GM19025 (cell line): ENCODE measurements at regions not wholly inside any gene's neighbourhood (a gene's known extent, or its start where the extent isn't known, plus 50 kb on each side); places are given as distances from the start of the nearest gene placed in this dataset.

Experiments used
- ATAC-seq: cut with Tn5 transposase; IDR thresholded peaks from one replicate; pipeline ENCODE4 v1.9.1; 2021; ENCODE audit warnings: mild to moderate bottlenecking, low read depth, moderate library complexity; ENCODE audit not compliant: unreplicated experiment

DNA sequence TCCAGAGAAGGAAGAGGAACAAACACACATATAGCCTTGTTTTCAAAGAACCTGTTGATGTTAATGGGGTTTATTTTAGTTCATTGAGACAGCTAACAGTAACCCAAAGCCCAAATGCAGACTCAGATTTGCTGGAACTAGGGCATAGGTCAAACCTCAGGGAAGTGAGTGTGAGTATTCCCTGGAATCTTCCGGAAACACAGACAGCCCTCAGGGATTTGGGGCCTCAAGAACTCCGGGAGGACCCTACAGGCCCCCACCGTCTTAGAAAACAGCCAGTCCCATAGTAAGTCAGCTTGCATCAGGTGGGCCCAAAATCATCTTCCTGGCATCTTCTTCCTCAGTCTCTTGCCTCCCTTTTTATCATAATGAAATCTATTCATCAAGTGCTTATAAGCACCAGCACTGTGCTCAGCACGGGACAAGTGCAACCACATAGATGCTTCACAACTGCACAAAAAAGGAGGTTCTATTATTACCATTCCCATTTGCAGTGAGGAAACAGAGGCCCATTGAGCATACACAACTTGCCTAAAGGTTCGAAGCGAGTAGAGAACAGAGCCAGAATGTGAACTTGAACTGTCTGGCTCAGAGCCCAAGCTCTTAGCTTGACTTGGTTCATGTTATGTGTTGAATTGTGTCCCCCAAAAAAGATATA lies 50.2 kb upstream of the BCL11A start:
- no peak for ATAC-seq

DNA sequence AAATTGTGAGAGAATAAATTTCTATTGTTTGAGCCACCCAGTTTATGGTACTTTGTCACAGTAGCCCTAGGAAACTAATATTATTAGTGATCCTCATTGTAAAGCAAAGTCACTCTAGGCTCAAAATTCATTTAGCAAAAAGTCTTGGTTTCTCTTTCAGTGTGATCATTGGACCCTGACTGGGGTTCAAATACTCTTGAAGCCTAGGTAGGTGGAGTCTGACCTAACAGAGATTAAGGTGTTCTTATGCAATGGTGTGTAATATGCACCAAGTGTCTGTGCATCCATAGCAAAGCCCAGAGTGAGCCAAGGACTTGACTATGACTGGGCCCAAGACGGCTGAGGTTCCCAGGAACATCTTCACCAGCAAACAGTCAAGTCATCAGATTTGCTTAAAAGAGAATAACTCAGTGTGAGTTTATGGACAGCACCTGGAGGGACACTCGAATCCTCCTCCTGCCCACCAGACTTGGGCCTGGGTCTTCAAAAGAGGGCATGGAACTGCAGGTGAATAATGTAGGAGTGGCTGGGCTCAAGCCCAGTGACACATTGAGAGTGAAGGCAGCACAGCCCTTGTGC lies 51.1 kb upstream of the BCL11A start:
- no peak for ATAC-seq

DNA sequence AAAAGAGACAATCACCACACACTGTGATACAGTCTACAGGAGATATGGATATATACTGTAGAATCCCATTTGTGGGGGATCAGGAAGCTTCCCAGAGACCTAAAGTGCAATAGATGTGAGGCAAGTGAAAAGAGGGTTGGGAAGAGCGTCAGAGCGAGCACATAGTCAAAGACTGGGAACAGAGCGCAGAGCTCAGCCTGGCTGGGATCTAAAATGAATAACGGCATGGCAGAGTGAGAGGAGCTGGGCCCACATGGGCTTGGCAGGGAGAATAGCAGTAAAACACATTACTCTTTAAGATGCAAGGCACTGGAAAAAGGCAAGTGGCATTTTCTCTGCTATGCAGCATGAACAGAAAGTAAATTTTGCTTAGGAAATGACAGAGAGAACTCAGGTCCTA lies 52.4 kb upstream of the BCL11A start:
- no peak for ATAC-seq

DNA sequence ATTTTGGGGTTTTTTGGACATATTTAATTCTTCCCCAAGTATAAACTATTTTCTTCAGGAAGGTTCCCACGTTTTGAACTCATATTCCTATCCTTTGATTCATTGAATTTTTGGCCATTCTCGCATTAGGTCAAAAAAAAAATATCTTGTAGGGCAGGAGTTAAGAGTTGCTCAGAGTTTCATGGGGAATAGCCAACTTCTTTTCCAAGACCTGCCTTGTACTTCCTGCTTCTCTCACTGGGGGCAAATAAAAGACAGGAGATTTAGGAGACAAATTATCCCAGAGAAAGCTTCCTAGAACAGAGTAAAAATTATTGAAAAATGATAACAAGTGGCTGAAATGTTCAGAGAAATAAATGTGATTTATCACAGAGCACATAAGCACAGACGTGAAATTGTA lies 55.2 kb upstream of the BCL11A start:
- ATAC-seq: no peak

DNA sequence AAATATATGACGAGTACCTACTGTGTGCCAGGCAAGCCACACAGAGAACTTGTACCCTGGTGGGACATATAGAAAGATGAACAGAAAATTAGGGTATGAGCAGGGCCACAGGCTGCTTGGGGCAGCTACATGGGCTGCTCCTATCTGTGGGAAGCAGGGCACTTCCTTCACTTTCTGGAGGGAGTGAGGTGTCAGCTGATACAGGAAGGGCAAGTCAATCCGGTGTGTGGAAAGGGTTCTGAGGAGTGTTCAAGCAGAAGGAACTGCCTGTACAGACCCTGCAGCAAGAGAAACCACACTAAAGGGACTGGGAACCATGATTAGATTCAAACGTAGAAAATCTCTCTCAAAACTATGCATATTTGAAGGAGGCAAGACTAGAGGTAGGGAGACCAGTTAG lies 58.6 kb upstream of the BCL11A start:
- no peak for ATAC-seq

DNA sequence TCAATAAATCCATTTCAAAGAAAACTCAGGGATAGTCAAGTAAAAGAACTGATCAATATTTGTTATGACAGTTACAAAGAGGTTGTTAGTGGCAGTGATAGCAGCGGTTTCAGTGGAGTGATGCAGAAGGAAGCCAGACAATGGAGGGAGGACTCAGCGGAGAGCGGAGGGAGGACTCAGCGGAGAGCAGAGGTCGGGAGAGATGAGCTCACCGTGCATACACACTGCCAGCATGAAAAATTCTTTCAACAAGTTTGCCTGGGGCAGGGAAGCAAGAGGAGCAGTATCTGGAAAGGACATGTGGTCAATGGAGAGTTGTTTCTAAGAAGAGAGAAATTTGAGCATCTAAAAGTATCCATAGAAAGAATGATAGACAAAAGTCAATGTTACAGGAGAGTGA lies 60.9 kb upstream of the BCL11A start:
- no peak for ATAC-seq

DNA sequence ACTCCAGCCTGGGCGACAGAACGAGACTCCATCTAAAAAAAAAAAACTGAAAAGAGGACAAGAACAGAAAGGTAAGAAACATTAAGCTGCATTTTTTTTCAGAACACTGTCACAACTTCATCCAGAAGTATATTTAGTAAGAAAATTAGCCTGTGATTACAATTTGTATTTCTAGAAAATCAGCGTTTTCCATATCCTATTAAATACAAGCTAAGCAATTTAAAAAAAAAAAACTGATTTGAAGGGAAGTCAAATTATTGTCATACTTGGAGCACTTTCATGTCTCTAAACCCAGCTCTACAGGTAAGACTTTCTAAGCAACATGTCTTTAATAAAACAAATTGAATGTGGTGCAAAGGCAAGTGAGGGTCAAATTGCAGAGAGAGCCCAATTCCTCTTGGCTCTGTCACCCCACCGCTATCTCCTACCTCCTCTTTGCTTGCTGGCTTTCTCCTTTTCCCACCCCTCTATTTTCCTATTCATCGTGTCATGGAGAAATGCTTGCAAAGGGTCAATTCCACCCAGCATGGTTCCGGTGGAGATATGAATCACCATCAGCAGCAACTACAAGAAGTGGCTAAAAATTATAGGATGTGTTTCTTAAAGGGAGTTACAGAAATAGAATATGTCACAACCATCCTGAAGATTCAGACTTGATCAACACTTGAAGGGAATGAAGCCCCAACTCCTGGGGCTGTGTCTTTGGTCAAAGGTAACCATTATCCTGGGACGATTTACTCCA lies 68.4 kb upstream of the BCL11A start:
- no peak for ATAC-seq

DNA sequence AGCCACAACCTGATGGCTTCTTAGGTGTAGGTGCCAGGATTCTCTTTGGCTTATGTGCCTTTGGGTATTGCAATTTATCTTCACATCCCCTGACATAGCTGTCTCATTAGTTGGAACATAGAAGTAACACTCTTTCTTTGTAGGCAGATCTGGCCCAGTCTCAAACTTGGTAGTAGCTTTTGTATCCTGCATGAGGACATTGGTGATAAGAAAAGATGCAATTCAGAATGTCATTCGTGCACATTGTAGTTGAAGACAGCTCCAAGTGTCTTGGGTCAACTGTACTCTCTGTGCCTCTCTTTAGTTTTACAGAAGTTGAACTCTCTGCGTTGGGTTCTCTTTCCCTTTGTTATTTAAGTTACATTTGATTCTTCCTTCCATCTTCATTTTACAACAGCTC lies 69.6 kb upstream of the BCL11A start:
- no peak for ATAC-seq

DNA sequence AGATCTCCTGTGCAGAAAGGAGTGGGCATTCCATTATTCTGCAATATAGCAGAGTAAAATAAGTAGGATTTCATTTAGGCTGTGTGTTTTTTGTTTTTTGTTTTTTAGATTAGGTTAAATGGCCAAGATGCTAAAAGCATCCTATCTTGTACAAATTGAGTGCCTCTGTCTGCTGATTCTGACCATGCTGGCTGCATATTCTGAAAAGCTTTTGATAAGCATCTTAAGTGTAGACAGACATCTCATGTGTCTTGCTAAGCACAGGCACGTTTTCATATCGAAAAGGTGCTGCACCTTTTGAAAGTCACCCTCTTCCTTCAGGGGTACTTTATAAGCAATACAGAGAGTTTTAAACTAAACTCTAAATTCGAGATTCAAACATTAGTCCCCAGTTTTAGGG lies 74.0 kb upstream of the BCL11A start:
- ATAC-seq: no peak

DNA sequence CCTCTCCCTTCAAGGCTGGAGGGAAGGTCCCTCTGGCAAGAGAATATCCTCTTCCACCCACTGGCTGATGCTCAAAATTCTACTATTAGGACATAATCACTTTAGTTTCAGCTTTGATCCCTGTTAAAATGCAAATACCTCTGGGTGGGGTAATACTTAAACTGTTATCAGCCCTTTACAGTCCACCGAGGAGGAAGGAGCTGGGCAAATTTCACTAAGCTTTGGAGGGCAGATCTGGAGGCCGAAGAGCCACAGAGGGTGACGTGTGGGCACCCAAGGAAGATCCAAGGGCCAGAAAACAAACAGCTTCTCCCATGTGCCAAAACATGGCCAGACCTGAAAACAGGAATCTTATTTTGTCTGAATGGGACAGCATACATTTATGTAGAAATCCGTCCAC lies 74.6 kb upstream of the BCL11A start:
- ATAC-seq: no peak

DNA sequence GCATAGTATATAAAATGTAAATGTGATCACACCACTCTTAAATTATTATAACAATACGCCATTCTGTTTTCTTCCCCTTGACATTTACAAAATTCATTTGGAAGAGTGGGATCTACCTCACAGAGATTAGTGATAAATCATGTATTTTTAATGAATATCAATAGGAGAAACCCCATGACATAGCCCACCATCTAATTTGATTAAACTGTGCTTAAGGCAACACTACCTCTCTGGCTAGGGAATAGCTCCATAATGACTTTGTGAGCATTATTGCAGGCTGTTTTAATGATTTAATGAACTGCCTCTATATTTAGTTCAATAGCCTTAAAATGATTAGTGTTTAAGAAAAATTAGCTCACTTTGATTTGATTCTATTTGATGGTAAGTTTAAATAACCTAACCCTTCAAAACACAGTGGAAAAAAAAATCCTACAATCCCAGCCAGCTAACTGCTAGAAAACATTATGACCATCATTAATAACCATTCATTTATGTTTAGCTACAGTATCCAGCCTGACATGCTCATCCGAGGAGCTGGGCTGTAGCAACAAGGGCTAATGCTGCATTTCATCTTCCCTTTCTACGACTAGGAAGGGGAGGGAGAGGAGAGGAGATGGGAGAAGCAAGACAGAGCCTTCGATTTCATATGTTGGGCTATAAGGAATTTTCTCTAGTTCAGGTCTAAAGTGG lies 75.3 kb upstream of the BCL11A start:
- ATAC-seq: no peak

DNA sequence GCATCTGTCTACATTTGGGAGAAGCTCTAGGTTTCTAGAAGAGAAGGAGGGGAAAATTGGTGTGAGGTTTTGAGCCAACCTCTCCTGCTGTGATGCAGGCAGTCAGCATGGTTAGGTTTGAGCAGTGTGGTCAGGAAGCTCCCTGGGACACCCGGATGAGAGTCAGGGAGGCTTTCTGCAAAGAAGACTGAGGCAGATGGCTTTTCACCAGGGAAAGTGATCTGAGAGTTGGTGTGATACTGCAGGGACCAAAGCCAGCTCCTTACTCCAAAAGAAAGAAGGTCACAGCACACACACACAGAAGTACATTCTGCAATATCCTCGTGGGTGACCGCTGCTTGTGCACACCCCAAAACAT lies 75.8 kb upstream of the BCL11A start:
- no peak for ATAC-seq

DNA sequence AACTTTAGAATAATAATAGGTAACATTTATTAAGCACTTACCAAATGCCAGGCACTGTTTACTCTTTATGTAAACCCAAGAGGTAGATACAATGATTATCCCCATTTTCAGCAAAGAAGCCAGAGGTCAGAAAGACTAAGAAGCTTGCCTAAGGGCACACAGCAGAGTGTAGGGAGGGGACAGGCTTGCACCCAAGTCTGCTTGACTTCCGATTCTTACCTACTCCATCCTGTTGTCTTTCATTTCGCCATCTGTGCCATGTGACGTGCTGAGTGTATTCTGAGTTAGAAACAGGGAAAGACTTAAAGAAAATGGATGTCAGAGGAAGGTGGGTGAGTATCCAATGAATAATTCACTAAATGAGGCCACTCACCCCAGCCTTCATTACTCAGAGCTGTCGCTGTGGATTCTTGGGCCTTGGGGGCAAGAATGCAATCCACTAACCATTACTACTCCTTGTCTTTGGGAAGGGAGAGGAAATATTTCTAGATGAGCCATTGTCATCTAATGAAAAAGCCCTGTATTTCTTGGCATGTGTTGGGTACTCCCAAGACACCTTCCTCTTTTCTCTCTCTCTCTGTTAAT lies 76.4 kb upstream of the BCL11A start:
- no peak for ATAC-seq

DNA sequence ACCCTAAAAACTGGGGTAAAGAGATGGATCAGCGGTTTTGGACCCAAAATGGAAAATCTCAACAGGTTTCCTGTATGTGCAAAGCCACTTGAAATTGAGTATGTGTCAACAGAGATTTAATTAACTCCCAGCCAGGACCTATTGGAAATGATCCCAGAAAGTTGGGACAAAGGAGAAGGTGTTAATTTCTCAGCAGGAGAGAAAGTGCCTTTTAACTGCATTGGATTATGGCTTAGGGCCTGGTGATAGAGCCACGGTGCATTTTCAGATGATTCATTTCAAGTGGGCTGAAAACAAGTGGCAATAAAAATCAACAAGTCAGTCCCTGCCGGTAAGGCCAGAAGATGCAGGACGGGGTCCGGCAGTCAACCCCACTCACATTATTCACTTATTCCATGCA lies 80.2 kb upstream of the BCL11A start:
- no peak for ATAC-seq

DNA sequence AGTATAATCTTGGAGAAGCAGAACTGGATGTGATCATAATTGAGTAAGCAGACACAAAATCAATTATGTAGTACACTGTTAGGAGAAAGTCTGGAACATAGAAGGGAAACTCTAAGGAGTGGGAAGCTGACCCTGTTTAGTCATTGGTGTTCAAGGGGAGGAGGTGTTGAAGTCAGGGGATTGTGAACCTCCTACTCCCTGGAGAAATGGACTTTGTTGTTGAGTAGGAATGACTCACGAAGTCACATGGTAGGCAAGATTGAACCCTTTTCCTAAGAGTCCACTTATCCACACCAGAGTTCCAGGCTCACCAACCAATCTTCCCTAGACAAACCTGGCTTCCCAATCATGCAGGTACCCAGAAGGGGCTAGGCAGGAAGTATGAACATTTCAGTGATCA lies 81.0 kb upstream of the BCL11A start:
- ATAC-seq: no peak

DNA sequence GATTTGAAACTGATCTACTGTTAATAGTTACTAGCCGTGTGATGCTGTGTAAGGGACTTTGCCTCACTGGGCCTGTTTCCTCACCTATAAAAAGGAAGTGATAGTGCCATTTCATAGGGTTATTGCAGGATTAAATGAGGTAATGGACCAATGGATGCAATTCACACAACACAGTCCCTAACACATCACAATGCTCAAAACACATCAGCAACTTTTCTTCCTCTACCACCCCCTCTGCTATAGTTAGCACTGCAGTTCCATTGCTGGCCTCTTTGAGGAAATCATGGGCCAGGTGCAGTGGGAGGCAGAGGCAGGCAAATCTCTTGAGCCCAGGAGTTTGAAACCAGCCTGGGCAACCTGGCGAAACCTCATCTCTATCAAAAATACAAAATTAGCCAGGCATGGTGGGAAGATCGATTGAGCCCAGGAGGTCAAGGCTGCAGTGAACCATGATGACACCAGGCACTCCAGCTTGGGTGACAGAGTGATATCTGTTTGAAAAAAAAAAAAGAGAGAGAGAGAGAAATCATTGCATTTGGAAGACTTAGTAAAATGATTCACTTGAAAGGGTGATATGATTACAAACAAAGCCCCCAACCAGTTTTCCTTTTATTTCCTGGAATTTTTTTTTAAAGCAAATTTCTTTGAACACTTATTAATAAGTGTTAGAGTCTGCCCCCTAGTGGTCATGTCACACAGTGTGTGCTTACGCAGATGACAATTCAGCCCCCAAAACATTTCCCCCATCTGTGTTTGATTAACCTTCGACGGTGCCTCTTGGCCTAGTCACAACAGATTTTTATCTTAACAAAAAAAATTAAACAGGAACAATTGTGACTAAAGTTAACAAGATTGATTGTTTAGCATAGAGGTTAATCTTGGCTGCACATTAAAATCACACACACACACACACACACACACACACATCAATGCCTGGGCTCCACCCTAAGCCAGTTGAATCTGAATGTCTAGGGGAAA lies 88.6 kb upstream of the BCL11A start:
- ATAC-seq: no peak

DNA sequence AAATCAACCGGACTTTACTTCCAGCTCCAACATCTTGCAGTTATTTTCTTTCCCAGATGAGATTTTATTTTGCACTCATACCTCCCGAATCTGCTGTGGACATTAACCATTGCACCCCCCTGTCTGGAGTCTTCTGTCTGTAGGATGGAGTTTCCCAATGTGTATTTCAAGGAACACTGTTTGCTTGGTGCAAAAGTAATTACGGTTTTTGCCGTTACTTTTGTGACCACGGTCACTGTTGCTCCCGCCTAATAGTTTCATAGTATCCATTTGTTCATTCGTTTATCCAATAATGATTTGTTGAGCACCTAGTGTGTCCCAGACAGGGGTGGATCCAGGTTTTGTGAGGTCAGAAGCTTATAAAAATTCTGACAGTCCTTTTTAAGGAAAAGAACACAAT lies 90.3 kb upstream of the BCL11A start:
- ATAC-seq: no peak

DNA sequence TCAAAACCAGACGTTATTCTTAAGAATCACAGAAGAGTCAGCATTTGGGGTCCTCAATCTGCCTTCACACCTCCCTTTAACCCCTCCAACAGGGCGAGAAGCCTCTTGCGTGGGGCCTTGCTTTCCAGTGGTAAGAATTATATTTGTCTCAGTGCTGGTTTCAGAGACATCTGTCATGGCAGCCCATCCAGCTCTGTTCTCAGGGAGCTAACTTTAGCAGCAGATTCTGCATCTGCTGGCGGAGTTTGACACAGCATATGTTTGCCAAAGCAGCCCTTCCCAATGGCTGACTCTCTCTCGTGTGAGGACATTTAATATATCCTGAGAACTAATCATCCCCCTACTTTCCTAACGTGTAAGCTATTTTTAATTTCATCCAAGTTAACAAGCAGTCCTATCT lies 91.5 kb upstream of the BCL11A start:
- ATAC-seq: no peak

DNA sequence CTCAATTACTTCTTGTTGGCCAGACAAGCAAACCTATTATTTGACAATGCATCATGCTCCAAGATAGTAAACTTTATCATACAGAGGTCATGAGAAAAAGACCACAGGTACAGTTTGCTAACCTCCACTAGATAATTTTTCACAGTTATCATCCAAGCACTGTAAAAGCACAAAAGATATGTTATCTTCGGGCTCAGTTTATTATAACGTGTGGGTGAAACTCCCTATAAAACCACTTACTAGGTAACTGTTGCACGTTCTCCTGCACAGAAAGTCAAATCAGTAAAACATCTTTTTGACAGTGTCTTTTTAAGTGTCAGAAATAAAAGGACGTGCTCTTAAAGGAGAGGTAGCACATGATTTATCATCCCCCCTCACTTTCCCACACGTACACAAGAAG lies 94.7 kb upstream of the BCL11A start:
- no peak for ATAC-seq

DNA sequence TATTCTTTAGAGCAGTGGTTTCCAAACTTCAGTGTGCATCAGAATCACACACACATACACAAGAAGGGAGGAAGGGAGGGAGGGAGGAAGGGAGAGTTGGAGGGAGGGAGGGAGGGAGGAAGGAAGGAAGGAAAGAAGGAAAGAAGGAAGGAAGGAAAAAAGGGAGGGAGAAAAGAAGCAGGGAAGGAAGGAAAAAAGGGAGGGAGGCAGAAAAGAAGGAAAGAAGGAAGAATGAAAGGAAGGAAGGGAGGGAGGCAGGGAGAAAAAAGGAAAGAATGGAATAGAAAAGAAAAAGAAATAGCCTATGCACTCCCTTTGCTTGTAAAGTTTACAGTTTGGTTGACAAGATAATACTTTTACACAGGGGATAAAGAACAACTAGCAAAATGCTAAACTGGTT lies 96.3 kb upstream of the BCL11A start:
- no peak for ATAC-seq
